GM04504 (cell line): ENCODE measurements at regions not wholly inside any gene's neighbourhood (a gene's known extent, or its start where the extent isn't known, plus 50 kb on each side); places are given as distances from the start of the nearest gene placed in this dataset.
"Not testable (repeated sequence)": the region's sequence is repeated elsewhere in the genome, so short reads cannot be mapped to it uniquely, and the experiment has no call there.

Experiments used
- DNase-seq: peaks from one replicate; pipeline ENCODE4 v3.0.0-alpha.2; 2012; ENCODE audit warnings: low read depth

- no peak for DNase-seq
Observed at GRCh38 chr5:152046361-152046760, 121.7 kb upstream of the GLRA1 start.

- not testable (repeated sequence) for DNase-seq
Observed at GRCh38 chr5:152038856-152039255, 114.2 kb upstream of the GLRA1 start.

GRCh38 chr5:152026328-152027024, 101.8 kb upstream of the GLRA1 start:
- DNase-seq: not testable (repeated sequence)

- DNase-seq: no peak
Observed at GRCh38 chr5:152016421-152016820, 91.8 kb upstream of the GLRA1 start.

GRCh38 chr5:152007653-152008335, 83.1 kb upstream of the GLRA1 start:
- DNase-seq: no peak

GRCh38 chr5:152004095-152004494, 79.4 kb upstream of the GLRA1 start:
- DNase-seq: no peak
